Ectodermal cell (in vitro differentiated cells): ENCODE measurements at regions not wholly inside any gene's neighbourhood (a gene's known extent, or its start where the extent isn't known, plus 50 kb on each side); places are given as distances from the start of the nearest gene placed in this dataset.
"Not testable (repeated sequence)": the region's sequence is repeated elsewhere in the genome, so short reads cannot be mapped to it uniquely, and the experiment has no call there.

Experiments used
- H3K27ac ChIP-seq: 2 replicates; pipeline ENCODE4 v1.7.0; 2013; ENCODE audit warnings: mild to moderate bottlenecking, low read depth, low read length; ENCODE audit not compliant: insufficient read depth, poor library complexity, severe bottlenecking
- H3K27me3 ChIP-seq: 2 replicates; pipeline ENCODE4 v1.7.0; 2013; ENCODE audit warnings: mild to moderate bottlenecking, low read length; ENCODE audit not compliant: insufficient read depth, control insufficient read depth, poor library complexity, severe bottlenecking
- H3K36me3 ChIP-seq: one replicate; pipeline ENCODE4 v1.7.0; 2013; ENCODE audit warnings: low read length; ENCODE audit not compliant: control insufficient read depth, insufficient read depth
- H3K4me1 ChIP-seq: one replicate; pipeline ENCODE4 v1.7.0; 2013; ENCODE audit warnings: low read length; ENCODE audit not compliant: control insufficient read depth, insufficient read depth
- H3K4me3 ChIP-seq: 2 replicates; pipeline ENCODE4 v1.7.0; 2013; ENCODE audit warnings: low read depth, low read length, control low read depth; ENCODE audit not compliant: insufficient read depth
- H3K9me3 ChIP-seq: 2 replicates; pipeline ENCODE4 v1.7.0; 2013; ENCODE audit warnings: mild to moderate bottlenecking, low read length, moderate library complexity; ENCODE audit not compliant: control insufficient read depth
- WGBS, 2 experiments: methylation state at CpG; one replicate each; pipeline ENCODE4 v1.1.7; 2013; ENCODE audit warnings: missing lambda C conversion rate in 2 of 2; 5-methylcytosine and 5-hydroxymethylcytosine counted together

DNA sequence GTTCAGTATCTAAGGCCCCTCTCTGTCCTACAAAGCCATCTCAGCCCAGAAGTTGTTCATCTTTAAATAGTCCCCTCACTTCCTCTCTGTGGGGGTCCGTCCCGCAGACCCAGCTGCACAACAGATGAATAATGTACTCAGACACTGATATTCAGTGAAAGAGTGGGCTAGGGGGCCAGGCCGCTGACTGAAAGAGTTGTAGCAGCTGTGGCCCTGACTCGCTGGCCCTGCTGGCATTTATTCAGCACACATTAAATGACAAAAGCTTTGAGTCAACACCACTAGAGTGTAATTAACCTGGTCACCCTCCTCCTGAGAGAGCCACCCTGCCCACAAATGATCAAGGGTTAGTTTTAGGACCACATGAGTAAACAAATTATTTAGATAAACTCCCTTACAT is 76.3 kb downstream of the MED10 start:
- 0 to 1% methylated on average over 4 of the region's 4 CpGs for WGBS, 2 experiments
- Histone ChIP-seq H3K27ac (no peak overlapping the region), H3K36me3 (no peaks in the 10 kb centered on the region), H3K9me3 (no peaks in the 10 kb centered on the region), H3K4me1 (no peaks in the 10 kb centered on the region), H3K4me3 (no peak overlapping the region), H3K27me3 (peaks cover 60% of the 10 kb centered on the region)

DNA sequence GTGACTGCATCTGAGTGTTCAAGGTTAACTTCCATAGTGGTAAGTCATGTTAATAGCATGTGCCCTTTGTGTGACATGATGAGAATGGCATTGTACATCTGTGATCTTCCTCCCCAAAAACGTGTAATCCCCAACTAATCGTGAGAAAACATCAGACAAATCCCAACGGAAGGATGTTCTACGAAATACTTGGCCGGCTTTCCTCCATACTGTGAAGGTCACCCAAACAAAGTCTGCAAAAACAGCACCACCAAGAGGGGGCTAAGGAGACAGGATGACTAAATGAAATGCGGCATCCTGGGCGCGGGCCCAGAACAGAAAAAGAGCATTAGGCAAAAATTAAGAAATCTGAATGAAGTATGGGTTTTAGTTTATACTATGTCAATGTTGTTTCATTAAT is 81.8 kb downstream of the MED10 start:
- no peaks in the 10 kb centered on the region for H3K4me1 ChIP-seq
- H3K4me3 ChIP-seq: no peak overlapping the region
- H3K9me3 ChIP-seq: no peaks in the 10 kb centered on the region
- no peaks in the 10 kb centered on the region for H3K36me3 ChIP-seq
- H3K27ac ChIP-seq: no peak overlapping the region
- WGBS, 2 experiments: 78 to 79% methylated on average over 8 of the region's 8 CpGs
- H3K27me3 ChIP-seq: peaks cover 20% of the 10 kb centered on the region

DNA sequence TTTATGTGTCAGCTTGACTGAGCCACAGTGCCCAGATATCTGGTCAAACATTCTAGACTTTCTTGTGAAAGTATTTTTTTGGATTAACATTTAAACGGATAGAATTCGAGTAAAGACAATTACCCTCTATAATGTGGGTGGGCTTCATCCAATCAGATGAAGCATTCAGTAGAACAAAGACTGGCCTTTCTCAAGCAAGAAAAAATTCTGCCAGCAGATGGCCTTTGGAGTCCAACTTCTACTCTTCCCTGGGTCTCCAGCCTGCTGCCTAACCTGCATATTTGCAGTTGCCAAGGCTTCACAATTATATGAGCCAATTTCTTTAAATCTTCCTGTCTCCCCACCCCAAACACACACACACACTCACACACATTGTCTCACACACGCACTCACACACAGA is 86.4 kb downstream of the MED10 start:
- peaks cover 8% of the 10 kb centered on the region for H3K27me3 ChIP-seq
- 6 to 18% methylated on average over 2 to 3 of the region's 3 CpGs for WGBS, 2 experiments
- no peak overlapping the region for H3K27ac ChIP-seq
- H3K4me3 ChIP-seq: no peak overlapping the region
- H3K36me3 ChIP-seq: no peaks in the 10 kb centered on the region
- H3K4me1 ChIP-seq: no peaks in the 10 kb centered on the region
- H3K9me3 ChIP-seq: no peaks in the 10 kb centered on the region

DNA sequence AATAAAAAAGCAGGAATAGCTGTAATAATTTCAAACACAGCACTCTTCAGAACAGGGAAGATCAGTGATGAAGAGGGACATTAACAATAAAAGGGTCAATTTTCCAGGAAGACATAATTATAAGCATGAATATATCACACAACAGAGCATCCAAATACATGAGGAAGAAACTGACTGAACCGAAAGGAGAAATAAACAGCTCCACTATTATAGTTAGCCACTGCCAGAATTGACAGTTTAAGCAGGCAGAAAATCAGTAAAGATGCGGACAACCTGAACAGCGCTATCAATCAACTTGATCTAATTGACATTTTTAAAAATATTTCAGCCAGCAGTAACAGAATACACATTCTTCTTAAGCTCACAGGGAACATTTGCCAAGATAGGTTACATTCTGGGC is 89.1 kb downstream of the MED10 start:
- H3K36me3 ChIP-seq: no peaks in the 10 kb centered on the region
- H3K27ac ChIP-seq: no peak overlapping the region
- 89 to 95% methylated on average over 3 of the region's 3 CpGs for WGBS, 2 experiments
- H3K4me1 ChIP-seq: no peaks in the 10 kb centered on the region
- H3K4me3 ChIP-seq: no peak overlapping the region
- peaks cover 3% of the 10 kb centered on the region for H3K27me3 ChIP-seq
- H3K9me3 ChIP-seq: no peaks in the 10 kb centered on the region

DNA sequence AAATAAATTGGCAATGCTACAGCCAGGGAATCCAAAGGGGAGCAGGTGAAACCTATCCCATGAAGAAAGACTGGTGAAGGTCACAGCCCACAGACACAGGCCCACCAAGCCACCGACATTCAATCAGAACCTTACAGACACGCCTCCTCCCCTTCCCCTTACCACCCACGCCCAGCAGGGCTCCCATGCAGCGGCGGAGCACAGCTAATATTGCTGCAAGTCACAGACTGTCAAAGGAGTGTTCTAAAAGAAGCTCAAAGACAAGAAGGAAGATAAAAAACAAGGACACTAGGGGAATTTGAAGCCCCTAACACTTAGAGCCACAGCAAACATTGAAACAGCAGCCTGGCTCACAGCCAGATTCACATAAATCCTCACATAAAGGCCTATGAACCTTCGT is 91.2 kb downstream of the MED10 start:
- Histone ChIP-seq H3K4me3 (no peak overlapping the region), H3K27me3 (peaks cover 3% of the 10 kb centered on the region), H3K36me3 (no peaks in the 10 kb centered on the region), H3K4me1 (no peaks in the 10 kb centered on the region), H3K9me3 (no peaks in the 10 kb centered on the region), H3K27ac (no peak overlapping the region)
- 52 to 54% methylated on average over 6 of the region's 6 CpGs for WGBS, 2 experiments

DNA sequence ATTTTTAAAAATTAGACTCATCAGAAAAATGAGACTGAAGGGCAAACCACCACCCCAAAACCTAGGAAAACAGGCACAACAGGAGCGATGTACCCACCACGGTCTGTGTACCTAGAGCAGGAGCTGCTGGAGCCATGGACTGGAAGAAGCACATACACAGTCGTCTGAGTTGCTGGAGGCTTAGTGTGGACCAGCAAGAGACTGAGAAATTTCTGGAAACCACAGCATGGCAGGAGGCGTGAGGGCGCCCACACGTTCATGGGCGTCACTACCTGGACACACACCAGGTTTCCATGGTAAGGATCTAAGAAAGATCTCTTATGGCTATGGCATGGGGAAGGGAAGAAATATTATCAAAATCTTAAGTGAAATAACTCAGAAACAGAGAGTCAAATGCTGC is 91.9 kb downstream of the MED10 start:
- Histone ChIP-seq H3K4me3 (no peak overlapping the region), H3K27ac (no peak overlapping the region), H3K4me1 (no peaks in the 10 kb centered on the region), H3K9me3 (no peaks in the 10 kb centered on the region), H3K36me3 (no peaks in the 10 kb centered on the region), H3K27me3 (peaks cover 3% of the 10 kb centered on the region)
- WGBS, 2 experiments: 94 to 96% methylated on average over 7 of the region's 7 CpGs

DNA sequence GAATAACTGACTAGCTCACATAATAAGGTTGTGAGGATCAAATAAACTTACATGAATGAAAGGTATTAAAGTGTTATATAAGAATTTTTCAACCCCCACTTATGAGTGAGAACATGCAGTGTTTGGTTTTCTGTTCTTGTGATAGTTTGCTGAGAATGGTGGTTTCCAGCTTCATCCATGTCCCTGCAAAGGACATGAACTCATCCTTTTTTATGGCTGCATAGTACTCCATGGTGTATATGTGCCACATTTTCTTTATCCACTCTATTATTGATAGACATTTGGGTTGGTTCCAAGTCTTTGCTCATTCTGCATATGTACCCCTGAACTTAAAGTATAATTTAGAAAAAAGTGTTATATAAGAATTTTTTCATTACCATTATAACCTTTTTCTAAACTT is 93.9 kb downstream of the MED10 start:
- not testable (repeated sequence) for H3K27me3 ChIP-seq

DNA sequence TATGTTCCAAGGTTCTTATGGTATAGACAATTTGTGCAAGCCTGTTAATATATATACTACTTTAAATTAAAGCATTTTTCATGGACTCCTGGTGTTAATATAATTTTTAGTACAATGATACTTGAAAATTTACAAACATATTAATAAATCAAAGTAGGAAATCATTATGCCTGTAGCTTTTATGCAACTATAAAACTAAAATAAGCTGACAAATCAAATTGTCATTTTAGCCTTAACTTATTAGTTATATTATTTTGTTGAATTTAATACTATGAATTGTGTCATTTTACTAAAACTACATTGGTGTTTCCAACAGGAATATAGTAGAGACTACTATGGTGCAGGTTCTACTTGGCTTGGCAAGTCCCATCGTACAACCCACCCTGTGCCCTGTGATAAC is 96.0 kb downstream of the MED10 start:
- 94 to 95% methylated on average over 1 of the region's 1 CpG for WGBS, 2 experiments
- no peaks in the 10 kb centered on the region for H3K36me3 ChIP-seq
- no peak overlapping the region for H3K4me3 ChIP-seq
- H3K4me1 ChIP-seq: no peaks in the 10 kb centered on the region
- H3K9me3 ChIP-seq: no peaks in the 10 kb centered on the region
- no peak overlapping the region for H3K27ac ChIP-seq
- H3K27me3 ChIP-seq: no peaks in the 10 kb centered on the region

More for the DNA sequence above, 93.9 kb downstream of the MED10 start:
- H3K36me3 ChIP-seq, H3K4me3 ChIP-seq, H3K27ac ChIP-seq, H3K9me3 ChIP-seq, H3K4me1 ChIP-seq: not testable (repeated sequence)

DNA sequence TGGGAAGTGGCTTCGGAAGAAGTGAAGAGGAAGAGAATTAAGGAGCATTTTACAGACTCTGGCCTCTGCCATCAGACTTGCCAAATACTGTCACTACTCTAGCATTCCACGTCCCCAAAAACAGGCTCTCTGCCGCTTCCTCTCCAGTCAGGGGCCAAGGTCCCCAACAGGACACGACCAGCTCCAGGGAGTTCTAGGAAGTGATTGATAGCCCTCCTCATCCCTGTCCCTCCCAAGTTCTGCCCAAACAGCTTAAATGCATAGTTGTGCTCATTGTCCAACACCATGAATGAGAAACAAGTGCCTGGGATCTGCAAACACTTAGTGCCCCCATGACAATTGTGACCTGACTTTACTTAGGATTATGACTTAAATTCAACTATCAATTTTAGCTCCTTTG is 96.5 kb downstream of the MED10 start:
- Histone ChIP-seq H3K4me3 (no peak overlapping the region), H3K36me3 (no peaks in the 10 kb centered on the region), H3K4me1 (no peaks in the 10 kb centered on the region), H3K27me3 (no peaks in the 10 kb centered on the region), H3K9me3 (no peaks in the 10 kb centered on the region), H3K27ac (no peak overlapping the region)
- WGBS, 2 experiments: 74 to 83% methylated on average over 4 of the region's 4 CpGs

DNA sequence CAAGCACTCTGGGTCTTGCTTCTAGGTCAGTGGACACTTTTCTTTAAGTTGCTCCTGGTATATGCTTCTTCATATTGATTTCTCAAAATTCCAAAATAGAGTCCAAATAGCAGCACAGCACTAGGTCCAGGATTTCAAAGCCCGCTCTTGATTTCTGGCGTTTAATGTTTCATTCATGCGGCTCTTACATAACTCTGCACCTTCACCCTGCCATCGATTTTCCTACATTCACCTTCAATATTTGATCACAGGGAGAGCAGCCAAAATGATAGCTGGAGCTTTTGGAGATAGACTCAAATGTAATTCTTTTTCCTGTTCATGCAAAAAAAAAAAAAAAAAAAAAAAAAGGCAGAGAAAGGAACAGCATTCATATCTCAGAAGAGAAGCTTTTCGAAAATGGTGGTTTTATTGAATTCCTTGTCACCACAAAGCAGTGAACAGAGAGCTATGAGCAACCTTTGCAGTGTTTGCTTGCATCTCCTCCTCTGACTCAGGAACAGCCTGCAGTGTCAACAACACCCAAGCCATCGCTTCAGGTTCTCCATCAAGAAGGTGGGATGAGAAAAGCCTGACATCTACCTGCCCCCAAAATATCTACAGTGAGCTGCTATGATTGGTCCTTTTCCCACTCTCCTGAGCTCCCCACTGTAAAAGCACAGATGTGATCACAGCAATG is 97.8 kb downstream of the MED10 start:
- H3K4me1 ChIP-seq: no peaks in the 10 kb centered on the region
- no peak overlapping the region for H3K27ac ChIP-seq
- H3K9me3 ChIP-seq: no peaks in the 10 kb centered on the region
- no peak overlapping the region for H3K4me3 ChIP-seq
- no peaks in the 10 kb centered on the region for H3K36me3 ChIP-seq
- no peaks in the 10 kb centered on the region for H3K27me3 ChIP-seq
- 98 to 99% methylated on average over 5 of the region's 6 CpGs for WGBS, 2 experiments

DNA sequence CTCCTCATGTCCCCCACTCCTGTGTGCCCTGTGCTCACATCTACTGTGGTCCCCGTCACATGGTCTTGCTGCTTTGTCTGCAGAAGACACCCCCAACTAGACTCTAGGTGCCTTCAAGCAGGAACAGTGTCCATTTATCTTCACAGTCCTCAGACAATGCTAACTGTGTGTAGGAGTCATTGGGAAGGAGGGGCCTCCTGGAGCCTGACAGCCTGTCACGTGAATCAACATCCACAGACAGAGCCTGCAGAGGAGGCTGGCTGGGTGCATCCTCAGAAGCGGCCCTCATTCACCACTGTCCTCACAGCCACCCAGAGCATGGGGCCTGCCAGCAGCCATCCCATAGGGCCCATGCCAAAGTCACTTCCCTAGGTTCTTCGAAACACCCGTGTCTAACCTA is 98.7 kb downstream of the MED10 start:
- no peak overlapping the region for H3K27ac ChIP-seq
- no peaks in the 10 kb centered on the region for H3K4me1 ChIP-seq
- H3K4me3 ChIP-seq: no peak overlapping the region
- no peaks in the 10 kb centered on the region for H3K27me3 ChIP-seq
- 84 to 90% methylated on average over 5 of the region's 5 CpGs for WGBS, 2 experiments
- no peaks in the 10 kb centered on the region for H3K9me3 ChIP-seq
- no peaks in the 10 kb centered on the region for H3K36me3 ChIP-seq
